ENCODE measurements at regions not wholly inside any gene's neighbourhood (a gene's known extent, or its start where the extent isn't known, plus 50 kb on each side); places are given as distances from the start of the nearest gene placed in this dataset.
"Not testable (repeated sequence)": the region's sequence is repeated elsewhere in the genome, so short reads cannot be mapped to it uniquely, and the experiment has no call there.

- DNase-seq: no peak
Measured at GRCh38 chr14:103232031-103232808, 101.8 kb upstream of the EIF5 start.

GRCh38 chr14:103232831-103233319 is 101.2 kb upstream of the EIF5 start:
- DNase-seq: no peak

- DNase-seq: no peak
Measured at GRCh38 chr14:103233328-103233727, 100.7 kb upstream of the EIF5 start.

GRCh38 chr14:103234826-103235225 is 99.2 kb upstream of the EIF5 start:
- not testable (repeated sequence) for DNase-seq

GRCh38 chr14:103235506-103235905 is 98.5 kb upstream of the EIF5 start:
- not testable (repeated sequence) for DNase-seq

- DNase-seq: no peak
Measured at GRCh38 chr14:103239751-103240150, 94.3 kb upstream of the EIF5 start.

- DNase-seq: no peak
Measured at GRCh38 chr14:103241531-103241930, 92.5 kb upstream of the EIF5 start.

- no peak for DNase-seq
Measured at GRCh38 chr14:103243764-103244737, 90.0 kb upstream of the EIF5 start.

- DNase-seq: not testable (repeated sequence)
Measured at GRCh38 chr14:103245624-103246031, 88.4 kb upstream of the EIF5 start.

- no peak for DNase-seq
Measured at GRCh38 chr14:103246070-103246469, 88.0 kb upstream of the EIF5 start.

- no peak for DNase-seq
Measured at GRCh38 chr14:103247169-103247606, 86.8 kb upstream of the EIF5 start.

GRCh38 chr14:103250181-103250580 is 83.9 kb upstream of the EIF5 start:
- no peak for DNase-seq

- DNase-seq: no peak
Measured at GRCh38 chr14:103250874-103251273, 83.2 kb upstream of the EIF5 start.

- no peak for DNase-seq
Measured at GRCh38 chr14:103255555-103255954, 78.5 kb upstream of the EIF5 start.

- no peak for DNase-seq
Measured at GRCh38 chr14:103256406-103256805, 77.6 kb upstream of the EIF5 start.

- no peak for DNase-seq
Measured at GRCh38 chr14:103257211-103257962, 76.7 kb upstream of the EIF5 start.

GRCh38 chr14:103258211-103258610 is 75.8 kb upstream of the EIF5 start:
- DNase-seq: no peak

- no peak for DNase-seq
Measured at GRCh38 chr14:103259184-103259583, 74.9 kb upstream of the EIF5 start.

- DNase-seq: no peak
Measured at GRCh38 chr14:103259801-103260628, 74.0 kb upstream of the EIF5 start.

GRCh38 chr14:103260629-103261124 is 73.4 kb upstream of the EIF5 start:
- DNase-seq: no peak

GRCh38 chr14:103267226-103267910 is 66.7 kb upstream of the EIF5 start:
- no peak for DNase-seq

Data from stimulated activated naive CD4-positive, alpha-beta T cell (primary cell).